Fibroblast of skin of back (primary cell): ENCODE measurements at regions not wholly inside any gene's neighbourhood (a gene's known extent, or its start where the extent isn't known, plus 50 kb on each side); places are given as distances from the start of the nearest gene placed in this dataset.
A peak's percentile ranks its signal among the peaks of the same experiment; 100 is the strongest.

ENCODE experiments used
- DNase-seq: peaks from one replicate; pipeline ENCODE4 v3.0.0-alpha.2; 2013

DNA sequence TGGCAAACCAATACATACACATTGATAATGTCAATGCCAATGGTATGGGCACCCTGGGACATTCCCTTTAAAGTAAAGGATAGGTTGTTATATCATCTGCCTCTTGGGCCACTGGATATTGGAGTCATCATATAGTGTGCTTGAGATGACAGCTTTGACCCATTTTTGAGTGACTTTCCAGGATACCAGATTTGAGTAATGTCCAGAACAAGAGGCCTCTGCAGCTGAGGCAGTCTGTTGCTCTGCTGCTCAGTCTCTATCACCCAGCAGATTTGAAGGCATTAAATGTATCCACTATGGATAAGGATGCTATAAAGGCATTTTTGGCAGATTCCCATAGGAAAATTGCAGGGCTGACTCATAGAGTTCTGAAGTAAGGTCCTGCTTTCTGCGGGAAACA is 525.6 kb upstream of the SEMA6A start:
- no peak for DNase-seq

DNA sequence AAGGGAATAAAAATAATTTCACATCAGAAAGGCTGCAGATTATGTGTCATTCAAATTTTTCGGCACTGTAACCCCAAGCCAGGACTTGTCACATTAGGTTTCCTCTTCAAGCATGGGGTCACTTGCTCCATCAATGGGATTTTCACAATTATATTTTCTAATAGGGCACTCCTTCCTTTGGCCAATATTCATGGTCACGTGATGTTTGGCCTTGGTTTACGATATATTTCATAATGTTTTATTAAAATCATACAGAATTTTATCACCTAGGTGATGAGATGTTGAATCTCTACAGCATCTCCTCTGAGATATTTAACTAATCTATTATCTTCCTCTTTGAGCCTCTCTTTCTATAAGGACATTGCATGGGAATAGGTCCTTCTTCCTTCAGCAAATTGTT is 523.5 kb upstream of the SEMA6A start:
- no peak for DNase-seq

DNA sequence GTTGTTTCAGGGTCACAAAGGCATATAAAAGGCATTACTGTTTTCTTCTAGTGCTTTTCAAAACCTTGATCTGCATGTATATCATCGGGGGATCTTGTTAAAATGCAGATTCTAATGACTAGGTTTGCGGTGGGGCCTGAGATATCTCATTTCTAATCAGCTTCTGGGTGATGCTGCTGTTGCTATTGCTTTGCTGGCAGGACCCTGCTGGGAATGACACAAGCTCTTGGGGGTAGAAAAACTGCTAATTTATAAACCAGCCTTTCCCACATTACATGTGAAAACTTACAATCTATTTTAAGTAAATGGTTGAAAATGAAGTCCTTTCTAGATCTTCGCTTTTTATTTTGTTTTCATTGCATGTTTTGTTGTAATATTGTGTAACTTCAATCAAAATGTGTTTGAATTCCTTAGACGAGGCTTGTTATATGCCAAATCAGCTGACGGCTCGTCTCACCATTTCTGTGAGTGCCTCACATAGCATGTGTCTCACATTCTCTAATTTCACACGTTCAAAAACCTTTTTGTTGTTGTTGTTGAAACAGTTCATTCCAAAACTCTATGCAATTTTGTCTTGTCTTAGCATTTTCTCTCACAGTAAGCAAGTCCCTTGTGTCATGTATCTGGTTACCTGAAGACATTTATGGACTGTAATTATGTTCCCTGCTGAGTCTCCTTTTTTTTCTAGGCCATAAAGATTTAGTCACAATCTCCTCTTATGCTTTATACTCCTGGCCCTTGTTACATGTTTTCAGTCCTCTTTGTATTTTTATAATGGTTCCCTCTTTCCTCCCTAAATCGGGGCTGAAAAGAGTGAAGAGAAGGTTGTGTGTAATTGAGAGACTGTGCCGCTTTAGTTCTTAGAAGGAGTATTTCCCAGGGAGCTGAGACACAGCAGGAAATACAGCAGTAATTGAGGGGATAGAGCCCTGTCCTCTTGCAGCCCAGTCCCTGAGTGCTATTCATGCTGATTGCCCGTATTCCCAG is 521.0 kb upstream of the SEMA6A start:
- no peak for DNase-seq

DNA sequence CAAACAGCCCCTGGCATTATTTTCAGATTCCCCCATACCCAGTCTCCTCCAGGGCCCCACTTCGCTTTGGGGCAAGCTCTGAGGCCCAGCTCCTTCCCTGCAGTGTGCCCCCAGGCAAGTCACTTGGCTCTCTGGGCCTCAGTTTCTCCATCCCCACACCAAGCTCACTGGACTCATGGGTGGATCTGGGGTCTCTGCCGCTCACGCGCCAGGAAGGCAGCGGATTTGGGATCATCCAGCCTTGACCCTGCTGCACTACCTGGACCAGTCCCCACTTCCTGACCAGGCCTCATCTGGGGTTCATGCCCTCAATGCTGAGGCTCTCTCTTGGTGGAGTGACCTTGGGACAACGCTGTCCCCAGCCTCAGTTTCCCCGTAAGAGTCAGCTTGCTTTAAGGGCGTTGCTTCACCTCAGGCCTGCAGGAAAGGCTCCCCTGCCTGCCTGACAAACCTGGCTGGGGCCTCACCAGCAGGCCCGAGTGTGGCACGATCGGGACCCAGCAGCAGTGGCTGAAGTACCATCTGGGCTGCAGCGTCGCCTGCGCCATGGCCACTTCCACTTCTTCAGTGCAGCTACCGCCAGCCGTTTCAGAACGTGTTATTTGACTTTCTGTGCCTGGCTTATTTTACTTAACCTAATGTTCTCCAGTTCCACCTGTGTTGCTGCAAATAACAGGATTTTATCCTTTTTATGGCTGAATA is 519.6 kb upstream of the SEMA6A start:
- DNase-seq: no peak

DNA sequence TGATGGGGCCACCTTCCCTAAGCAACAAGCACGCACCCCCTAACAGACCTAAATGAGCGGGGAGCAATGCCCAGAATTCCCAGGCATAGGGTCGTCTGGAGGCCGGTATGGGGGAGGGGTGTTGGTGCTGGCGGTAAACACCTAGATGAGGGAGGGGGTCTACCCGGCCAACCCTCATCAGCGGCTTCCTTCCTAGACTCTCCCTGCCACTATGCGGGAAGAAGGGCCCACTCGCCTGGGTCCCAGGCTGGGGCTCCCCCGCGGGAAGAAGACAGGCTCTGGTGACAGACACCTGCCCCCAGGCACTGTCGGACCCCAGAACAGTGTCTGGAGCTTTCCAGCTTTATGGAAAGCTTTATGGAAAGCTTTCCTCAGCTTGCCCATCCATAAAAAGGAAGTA is 519.0 kb upstream of the SEMA6A start:
- no peak for DNase-seq

DNA sequence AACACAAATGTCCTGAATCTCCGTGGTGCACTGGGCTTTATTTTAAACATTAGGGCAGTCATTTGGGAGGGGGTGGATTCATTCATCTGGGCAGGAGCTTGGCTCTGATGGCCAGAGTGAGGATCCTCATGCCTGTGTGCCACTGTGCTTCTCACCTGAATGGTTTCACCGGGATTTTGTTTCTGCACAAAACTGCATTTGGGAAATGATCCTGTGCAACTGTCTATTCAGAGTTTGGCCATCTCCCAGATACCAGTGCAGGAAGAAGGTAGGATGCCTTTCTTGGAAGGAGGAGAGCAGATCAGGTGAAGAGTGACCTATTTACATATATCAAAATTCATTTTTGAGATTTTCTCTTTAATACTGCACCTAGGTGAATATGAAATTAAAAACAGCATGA is 514.4 kb upstream of the SEMA6A start:
- no peak for DNase-seq

DNA sequence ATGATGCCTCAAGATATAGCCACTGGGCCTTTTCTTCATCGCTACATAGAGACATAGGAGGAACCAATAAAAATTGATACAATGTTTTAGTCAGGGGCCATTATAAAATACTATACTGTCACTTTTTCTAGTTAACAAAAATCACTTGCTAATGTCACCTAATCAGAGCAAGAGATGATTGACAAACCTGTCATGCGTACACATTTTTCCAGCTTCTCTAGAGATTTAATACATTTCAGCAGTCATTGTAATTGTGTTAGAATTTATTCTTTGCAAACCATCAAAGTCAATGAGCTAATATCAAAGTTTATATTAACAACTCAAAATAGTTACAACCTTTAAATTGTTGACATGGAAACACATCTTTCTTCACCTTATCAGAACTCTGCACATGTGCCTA is 513.6 kb upstream of the SEMA6A start:
- DNase-seq: no peak

DNA sequence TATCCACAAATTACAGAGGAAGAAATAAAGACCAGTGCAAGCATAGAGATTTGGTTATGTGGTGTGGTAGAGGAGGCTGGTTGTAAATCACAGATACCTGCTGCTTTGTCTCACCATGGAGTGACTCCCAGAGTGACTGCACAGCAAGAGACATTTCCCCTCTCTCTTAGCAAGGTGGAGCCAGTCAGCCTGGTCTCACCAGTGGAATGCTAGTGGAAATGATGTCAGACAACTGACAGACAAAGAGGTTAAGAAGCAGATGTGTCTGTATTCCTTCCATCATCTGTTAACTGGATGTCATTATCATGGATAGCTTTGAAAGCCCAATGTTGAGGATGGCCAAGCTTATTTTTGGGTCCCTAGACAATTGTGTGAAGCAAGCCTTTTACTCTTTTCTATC is 509.4 kb upstream of the SEMA6A start:
- no peak for DNase-seq

DNA sequence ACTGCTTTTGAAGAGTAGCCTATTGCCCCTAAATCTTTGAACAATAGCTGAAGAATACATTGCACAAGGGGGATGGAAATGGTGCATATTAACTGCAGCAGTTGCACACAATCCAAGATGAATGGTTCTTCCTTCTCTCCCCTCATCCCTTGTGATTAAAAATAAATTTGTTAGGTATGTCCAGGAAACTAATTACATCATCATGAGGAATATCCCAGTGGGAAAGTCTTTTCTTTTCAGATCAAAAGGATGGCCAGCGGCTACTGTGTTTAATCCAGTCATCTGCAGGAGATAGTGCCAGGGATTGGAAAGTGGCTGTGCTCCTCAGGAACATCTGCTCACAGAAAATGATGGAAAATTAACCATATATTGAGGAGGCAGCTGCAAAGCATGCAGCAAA is 508.4 kb upstream of the SEMA6A start:
- no peak for DNase-seq

DNA sequence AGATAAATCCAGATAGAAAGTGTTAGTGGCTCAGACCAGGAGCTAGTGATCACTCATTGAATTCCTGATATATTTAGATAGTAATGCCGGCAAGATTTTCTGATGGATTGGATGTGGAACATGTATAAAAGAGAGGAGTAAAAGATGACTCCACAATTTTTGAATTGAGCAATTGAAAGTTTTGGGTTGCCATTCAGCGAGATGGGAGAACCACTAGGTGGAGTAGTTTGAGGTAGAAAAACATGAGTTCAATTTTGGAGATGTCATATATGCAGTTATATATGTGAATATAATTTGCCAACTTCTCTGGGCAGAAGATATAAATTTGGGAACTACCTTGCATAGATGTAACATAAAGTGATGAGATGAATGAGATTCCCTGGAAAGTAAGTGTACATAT is 502.5 kb upstream of the SEMA6A start:
- DNase-seq: peak; percentile 9

DNA sequence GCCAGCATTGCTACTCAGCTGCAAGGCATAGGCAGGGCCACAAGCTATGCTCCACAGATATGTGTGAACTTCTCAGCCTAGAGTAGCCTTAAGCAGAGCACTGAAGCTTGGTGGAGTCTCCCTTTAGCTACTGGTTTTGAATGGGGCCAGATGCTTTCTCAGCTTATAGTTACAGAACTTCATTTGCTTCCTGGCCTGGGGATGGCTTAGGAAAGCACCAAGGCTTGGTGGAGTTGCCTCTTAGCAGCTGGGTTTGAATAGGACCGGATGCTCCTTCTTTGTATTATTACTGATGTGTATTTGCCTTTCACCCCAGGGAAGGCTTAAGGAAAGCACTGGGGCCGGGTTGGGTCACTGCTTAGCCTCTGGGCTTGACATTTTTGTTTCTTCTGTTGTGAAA is 497.8 kb upstream of the SEMA6A start:
- DNase-seq: no peak

DNA sequence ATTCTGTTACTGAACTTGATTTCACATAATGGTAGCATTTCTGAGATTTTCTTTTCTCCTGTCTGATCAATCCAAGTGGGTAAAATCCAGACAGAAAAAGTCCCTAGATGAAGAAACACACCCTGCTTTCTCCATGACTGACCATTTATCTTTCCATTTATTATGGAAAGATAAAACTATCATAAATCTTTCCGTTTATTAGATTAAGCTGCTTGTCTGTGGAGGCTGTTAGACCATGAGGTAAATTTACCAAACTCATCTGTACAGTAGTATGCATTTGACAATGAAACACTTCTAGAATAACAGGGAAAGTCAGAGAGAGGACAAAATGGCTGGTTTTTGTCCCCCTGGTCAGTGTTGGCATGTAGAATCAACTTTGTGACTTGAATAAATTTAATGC is 491.2 kb upstream of the SEMA6A start:
- no peak for DNase-seq

DNA sequence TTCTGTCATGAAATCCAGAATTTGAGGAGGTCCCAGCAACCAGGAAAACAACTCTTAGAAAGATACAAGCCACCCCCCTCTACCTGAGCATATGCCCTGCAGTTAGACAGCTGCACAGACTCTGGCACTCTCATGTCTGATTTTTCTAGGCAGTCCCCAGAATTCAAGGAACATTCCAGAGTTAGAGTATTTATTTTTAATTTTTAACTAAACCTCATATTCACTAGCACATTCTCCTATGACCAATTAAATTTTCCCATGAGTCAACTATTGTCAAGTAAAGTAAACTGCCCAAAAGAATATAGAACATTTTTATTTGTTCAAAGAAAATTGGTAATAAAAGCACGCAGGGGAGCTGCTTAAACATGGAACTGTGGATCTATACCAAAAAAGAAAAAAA is 490.5 kb upstream of the SEMA6A start:
- DNase-seq: no peak

DNA sequence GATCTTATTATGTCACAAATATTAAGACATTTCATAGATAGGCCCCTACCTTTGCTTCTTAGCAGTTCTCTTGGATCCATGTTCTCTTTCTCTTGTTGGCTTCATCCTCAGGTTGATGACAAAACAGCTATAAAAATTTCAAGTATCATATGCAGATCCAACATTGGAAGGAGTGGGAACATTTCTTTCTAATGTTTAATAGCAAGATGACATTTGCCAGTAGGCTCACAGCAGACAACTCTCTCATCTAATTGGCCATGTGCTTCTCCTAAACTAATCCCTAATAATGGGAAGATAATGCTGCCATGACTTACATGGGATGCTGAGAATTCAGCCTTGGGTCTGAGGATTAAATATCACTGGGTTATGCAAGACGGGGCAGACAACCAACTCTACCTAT is 485.5 kb upstream of the SEMA6A start:
- no peak for DNase-seq

DNA sequence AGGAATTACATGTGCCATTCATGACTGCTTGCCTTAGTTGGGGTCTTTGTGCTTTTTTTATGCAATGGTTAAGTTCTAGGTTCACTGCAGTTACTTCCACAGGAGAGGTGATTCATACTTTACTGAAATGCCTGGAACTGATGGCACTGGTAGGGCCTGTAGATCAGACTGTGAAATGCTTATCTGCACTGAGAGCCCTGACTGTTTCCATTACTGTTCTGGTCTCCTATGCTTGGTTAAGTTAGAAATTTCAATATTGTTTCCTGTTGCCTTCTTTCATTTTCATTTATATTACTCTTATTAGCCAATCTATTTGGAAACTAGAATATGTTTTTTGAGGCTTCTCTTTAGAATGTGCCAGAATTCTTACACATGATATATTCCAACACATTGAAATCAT is 484.1 kb upstream of the SEMA6A start:
- no peak for DNase-seq

DNA sequence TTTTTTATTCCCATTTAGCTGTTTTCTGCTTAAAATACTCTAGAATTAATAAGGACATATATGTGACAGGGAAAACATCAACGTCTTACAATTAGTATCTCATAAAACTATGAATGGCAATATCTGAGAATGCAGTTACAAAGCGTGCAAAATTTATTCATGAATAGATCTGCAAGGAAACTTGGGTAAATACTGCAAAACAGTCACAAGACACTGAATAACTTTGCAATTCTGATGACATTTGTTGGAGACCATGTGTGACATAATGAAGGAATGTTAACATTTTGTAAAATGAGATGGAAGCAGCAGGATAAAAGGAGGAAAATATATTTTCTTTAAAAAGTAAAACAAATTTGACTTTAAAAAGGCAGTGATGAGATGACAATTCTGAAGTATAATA is 480.9 kb upstream of the SEMA6A start:
- DNase-seq: no peak

DNA sequence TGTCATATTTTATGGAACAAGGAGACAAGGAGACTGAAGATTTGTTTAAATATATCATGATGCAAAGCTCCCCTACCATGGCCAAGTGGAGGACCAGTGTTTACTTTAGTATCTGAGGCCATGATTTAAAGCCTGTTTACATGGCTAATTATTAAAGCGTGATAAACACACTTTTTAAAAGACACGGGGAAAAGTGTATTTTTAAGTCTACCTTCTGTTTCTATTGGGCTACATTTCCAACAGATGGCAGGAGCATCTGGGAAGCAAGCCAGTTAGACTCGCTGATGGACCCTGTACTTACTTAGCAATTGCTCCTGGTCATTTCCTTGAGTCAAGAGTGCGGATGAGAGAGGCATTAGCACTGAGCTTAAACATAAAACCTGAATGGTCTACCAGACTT is 480.3 kb upstream of the SEMA6A start:
- DNase-seq: no peak

DNA sequence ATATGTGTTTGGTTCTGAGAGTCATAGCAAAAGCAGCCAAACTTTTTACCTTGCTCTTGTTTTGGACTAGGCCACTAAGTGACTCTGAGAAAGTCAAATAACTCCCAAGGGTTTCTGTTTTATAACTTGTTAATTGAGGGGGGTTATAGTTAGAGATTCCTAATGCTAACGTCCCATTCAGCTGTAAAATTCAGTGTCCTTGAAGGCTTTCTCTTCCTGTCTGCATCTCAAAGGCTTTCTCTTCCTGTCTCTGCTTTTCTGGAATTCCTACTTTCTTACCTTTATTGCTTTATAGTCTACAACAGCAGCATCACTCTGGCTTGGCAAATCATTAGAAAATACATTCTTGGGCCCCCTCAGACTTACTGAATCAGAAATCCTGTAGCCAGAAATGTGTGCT is 479.5 kb upstream of the SEMA6A start:
- no peak for DNase-seq

DNA sequence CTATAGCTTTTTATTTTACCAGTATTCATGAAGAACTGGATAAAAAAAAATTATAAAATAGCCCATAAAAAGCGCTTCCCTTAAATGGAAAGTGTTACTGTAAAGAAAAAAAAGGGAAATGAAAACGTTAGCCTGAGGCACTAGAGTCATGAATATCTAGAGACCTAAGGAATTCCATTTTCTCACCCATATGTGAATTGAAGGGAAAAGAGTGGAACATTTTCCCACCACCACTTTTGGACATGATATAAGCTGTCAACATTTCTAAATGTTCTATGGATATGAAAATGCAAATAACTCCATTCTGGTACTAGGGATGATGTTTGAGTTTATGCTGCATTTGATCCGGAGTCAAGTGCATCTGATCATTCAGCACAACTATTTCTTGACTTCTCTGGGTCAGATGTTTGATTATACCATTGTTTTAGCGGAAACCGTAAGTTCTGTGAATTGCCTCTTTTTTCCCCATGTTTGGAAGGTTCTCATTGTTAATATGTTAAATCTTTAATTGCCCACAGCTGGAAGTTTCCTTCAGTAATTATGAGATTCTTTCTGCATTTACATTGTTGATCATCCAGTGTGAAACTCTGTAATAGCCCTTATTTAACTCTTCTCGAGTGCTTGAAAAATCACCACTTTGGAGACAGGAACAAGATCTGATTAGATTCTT is 467.4 kb upstream of the SEMA6A start:
- DNase-seq: no peak

DNA sequence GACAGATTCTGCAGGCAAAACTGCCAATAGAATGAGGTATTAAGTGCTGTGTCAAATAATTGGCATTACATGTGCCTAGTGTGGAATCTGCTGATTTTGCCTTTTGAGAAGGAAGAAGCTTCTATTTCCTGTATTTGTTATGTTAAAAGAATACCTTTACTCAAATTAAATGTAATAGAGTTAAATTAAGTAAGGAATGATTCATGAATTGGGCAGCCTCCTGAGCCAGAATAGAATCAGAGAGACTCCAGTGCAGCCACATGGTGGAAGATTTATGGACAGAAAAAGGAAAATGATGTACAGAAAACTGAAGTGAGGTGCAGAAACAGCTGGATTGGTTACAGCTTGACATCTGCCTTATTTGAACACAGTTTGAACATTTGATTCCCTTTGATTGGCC is 464.4 kb upstream of the SEMA6A start:
- no peak for DNase-seq

DNA sequence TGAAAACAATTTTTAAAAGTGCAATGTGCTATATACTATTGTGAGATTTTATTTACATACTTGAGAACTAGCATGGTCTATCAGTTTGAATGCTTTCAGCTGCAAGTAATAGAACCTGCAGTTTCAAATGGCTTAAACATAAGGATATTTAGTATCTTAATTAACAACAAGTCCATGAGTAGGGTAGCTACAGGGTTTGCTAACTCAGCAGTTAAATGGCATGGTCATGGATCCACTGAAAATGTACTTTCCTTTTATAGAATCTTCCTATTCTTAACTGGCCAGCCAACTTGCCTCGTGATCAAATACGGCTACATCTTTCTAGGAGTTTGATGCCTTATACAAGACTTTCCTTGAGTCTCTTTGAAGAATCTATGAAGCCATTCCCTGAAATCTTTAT is 452.8 kb upstream of the SEMA6A start:
- DNase-seq: no peak

DNA sequence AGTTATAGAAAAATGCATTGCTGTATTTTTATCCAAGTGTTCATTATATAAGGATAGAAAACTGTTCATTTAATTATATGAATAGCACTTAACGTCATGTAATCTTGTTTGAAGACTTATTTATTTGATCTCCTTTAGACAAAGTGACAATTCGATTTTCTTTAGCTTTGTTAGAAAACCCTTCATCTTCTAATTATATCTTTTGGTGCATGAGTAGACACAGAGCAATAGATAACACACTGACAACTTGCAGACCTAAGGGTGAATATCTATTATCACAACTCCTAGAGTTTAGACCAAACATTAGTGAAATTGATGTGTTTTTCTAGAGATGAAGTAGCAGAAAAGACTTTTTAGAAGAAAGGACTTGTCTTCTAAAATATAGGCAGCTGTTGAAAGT is 446.4 kb upstream of the SEMA6A start:
- DNase-seq: no peak

DNA sequence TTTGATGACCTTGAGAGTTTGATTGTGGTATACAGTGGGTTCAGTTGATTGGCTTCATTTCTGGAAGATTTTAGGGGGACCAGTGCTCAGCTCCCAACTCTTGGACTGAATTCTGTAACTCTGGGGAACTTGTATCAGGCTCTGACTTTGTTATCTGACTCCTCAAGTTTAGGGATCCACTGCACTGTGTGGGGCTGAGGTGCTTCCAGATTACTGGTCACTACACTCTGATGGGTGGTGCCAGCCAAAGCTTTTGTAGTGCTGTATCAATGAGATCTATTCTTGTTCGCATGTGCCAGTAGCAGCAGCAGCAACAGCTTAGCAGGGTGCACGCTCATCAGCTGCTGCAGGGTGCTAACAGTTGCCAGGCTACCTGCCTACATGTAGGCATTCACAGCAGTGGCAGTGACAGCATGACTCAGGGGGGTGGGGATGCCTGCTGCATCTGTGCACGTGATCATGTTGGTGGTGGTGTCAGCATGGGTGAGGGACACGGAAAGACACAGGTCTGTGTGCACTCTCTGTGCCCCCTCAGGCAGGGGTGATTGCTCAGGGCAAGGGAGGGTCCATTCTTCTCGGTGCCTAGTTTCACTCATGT is 438.8 kb upstream of the SEMA6A start:
- no peak for DNase-seq
